HG03066 (cell line): ENCODE measurements at regions not wholly inside any gene's neighbourhood (a gene's known extent, or its start where the extent isn't known, plus 50 kb on each side); places are given as distances from the start of the nearest gene placed in this dataset.

Experiments used
- ATAC-seq: cut with Tn5 transposase; IDR thresholded peaks from one replicate; pipeline ENCODE4 v1.9.1; 2021; ENCODE audit warnings: low read depth; ENCODE audit not compliant: unreplicated experiment

GRCh38 chr6:170137176-170137891, 153.5 kb downstream of the DLL1 start:
- ATAC-seq: no peak

GRCh38 chr6:170136541-170137175, 154.2 kb downstream of the DLL1 start:
- no peak for ATAC-seq

GRCh38 chr6:170135821-170136471, 154.9 kb downstream of the DLL1 start:
- no peak for ATAC-seq

GRCh38 chr6:170135461-170135820, 155.4 kb downstream of the DLL1 start:
- ATAC-seq: no peak

- no peak for ATAC-seq
Observed at GRCh38 chr6:170134471-170135440, 156.1 kb downstream of the DLL1 start.

GRCh38 chr6:170134031-170134470, 156.8 kb downstream of the DLL1 start:
- ATAC-seq: no peak

- ATAC-seq: no peak
Observed at GRCh38 chr6:170132561-170132991, 158.3 kb downstream of the DLL1 start.

GRCh38 chr6:170132011-170132521, 158.8 kb downstream of the DLL1 start:
- ATAC-seq: no peak

- ATAC-seq: no peak
Observed at GRCh38 chr6:170131351-170131750, 159.5 kb downstream of the DLL1 start.

GRCh38 chr6:170130771-170131241, 160.1 kb downstream of the DLL1 start:
- no peak for ATAC-seq

GRCh38 chr6:170130201-170130621, 160.7 kb downstream of the DLL1 start:
- no peak for ATAC-seq

- ATAC-seq: no peak
Observed at GRCh38 chr6:170129691-170130171, 161.1 kb downstream of the DLL1 start.

- ATAC-seq: no peak
Observed at GRCh38 chr6:170128811-170129681, 161.8 kb downstream of the DLL1 start.

- no peak for ATAC-seq
Observed at GRCh38 chr6:170128346-170128745, 162.5 kb downstream of the DLL1 start.

- ATAC-seq: no peak
Observed at GRCh38 chr6:170127151-170127550, 163.7 kb downstream of the DLL1 start.

GRCh38 chr6:170125456-170126300, 165.2 kb downstream of the DLL1 start:
- no peak for ATAC-seq

GRCh38 chr6:170124836-170125235, 166.0 kb downstream of the DLL1 start:
- no peak for ATAC-seq

- no peak for ATAC-seq
Observed at GRCh38 chr6:170124150-170124549, 166.7 kb downstream of the DLL1 start.
